Activated T-helper 17 cell treated with anti-CD3 and anti-CD28 coated beads, Interleukin-2, amount 50 U/mL, for 72 hours (primary cell): ENCODE measurements at regions not wholly inside any gene's neighbourhood (a gene's known extent, or its start where the extent isn't known, plus 50 kb on each side); places are given as distances from the start of the nearest gene placed in this dataset.
"Not testable (repeated sequence)": the region's sequence is repeated elsewhere in the genome, so short reads cannot be mapped to it uniquely, and the experiment has no call there.

Experiments used
- ATAC-seq: fragments of 150-1000 bp; cut with Tn5 transposase; replicated peaks from 2 replicates; pipeline ENCODE4 v1.10.0; 2021; ENCODE audit warnings: mild to moderate bottlenecking, moderate library complexity
- H3K27ac Mint-ChIP-seq: one replicate; pipeline ENCODE4 v1.8.0; 2022; ENCODE audit warnings: mixed read lengths
- H3K27me3 Mint-ChIP-seq: one replicate; pipeline ENCODE4 v1.8.0; 2022; ENCODE audit warnings: mixed read lengths
- H3K36me3 Mint-ChIP-seq: one replicate; pipeline ENCODE4 v1.8.0; 2022; ENCODE audit warnings: low read depth, mild to moderate bottlenecking, mixed read lengths
- H3K4me1 Mint-ChIP-seq: one replicate; pipeline ENCODE4 v1.8.0; 2022; ENCODE audit warnings: mixed read lengths
- H3K4me3 Mint-ChIP-seq: one replicate; pipeline ENCODE4 v1.8.0; 2022; ENCODE audit warnings: mild to moderate bottlenecking, mixed read lengths
- H3K9me3 Mint-ChIP-seq: one replicate; pipeline ENCODE4 v1.8.0; 2022; ENCODE audit warnings: mixed read lengths

DNA sequence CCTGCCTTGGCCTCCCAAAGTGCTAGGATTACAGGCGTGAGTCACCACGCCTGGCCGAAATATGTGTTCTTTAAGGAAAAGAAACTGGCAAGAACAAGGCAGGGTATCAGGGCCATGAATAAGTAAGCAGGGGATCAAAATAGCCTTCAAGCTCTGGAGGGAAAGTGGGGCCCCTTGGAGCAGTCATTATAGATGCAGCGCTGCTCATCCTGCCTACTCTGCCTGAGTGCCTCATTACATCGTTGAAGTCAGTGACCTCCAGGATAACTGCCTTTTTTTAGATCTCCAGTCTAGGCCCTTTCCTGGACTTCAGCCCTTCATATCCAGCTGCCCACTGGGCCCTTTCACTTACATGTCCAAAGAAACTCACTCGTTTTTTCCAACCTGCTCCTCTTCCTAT is 69.8 kb upstream of the PPM1B start:
- Mint-ChIP-seq H3K27me3 (peaks cover 3% of the 10 kb centered on the region), H3K9me3 (no peaks in the 10 kb centered on the region), H3K27ac (no peak overlapping the region), H3K4me1 (peaks cover 5% of the 10 kb centered on the region), H3K36me3 (no peaks in the 10 kb centered on the region), H3K4me3 (no peak overlapping the region)
- ATAC-seq = no peak

- H3K9me3 Mint-ChIP-seq = no peaks in the 10 kb centered on the region
- no peak overlapping the region for H3K4me3 Mint-ChIP-seq
- no peaks in the 10 kb centered on the region for H3K36me3 Mint-ChIP-seq
- no peak overlapping the region for H3K27ac Mint-ChIP-seq
- peak; percentile 58 for ATAC-seq
- peaks cover 5% of the 10 kb centered on the region for H3K4me1 Mint-ChIP-seq
- peaks cover 3% of the 10 kb centered on the region for H3K27me3 Mint-ChIP-seq
Observed at GRCh38 chr2:44100351-44100750, 68.3 kb upstream of the PPM1B start.

DNA sequence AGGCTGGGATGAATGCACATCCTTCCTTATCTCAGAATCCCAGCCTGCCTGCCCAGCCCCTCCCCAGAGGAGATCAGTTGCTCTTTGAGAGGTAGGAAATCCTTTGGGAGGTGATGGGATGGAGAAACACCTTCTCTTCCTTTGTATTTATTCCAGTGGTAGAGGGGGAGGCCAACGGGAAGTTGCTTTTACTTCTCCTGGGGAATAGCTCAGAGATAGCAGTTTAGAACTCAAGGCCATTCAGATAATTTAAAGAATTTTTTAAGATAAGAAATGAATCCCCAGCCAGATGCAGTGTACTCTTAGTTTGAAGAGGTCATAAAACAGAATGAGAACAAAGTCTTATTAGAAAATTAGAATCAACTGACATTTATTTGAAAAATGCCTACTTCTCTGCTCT is 67.4 kb upstream of the PPM1B start:
- Mint-ChIP-seq H3K9me3 (no peaks in the 10 kb centered on the region), H3K4me1 (peaks cover 5% of the 10 kb centered on the region), H3K27ac (no peak overlapping the region), H3K27me3 (peaks cover 3% of the 10 kb centered on the region), H3K36me3 (no peaks in the 10 kb centered on the region), H3K4me3 (no peak overlapping the region)
- ATAC-seq = no peak

DNA sequence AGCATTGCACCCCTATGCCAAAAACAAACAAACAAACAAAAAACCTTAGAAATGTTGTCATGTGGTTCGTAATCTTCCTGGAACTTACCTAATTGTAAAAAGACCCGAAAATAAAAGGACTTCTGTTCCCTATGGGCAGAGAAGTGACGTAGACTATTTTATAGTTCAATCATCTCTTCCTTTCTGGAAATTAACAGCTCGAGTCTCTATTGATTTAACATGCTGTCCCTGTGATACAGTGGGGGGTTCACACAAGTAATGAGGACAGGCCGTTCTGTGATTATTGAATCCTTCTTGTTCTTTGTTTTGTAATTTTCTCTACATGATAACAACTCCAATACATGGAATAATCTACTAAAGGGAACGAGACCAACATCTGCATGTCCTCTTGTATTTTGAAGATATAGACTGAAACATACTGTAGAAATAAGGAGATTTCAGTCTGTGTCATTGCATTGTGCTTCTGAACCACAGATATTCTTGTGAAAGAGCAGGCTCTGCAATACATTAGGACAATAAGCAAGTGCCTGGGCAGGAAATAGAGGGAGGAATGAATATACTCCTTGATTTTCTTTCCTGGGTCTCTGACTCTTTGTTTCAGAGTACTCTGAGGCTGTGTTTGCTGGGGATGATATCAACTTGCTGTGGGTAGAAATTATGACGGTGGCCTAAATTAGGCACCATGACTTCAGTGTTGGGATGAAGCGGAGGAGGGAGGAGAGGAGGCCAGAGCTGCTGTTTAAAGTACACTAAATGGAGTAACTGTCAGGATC is 65.7 kb upstream of the PPM1B start:
- Mint-ChIP-seq H3K36me3 (no peaks in the 10 kb centered on the region), H3K4me1 (peaks cover 5% of the 10 kb centered on the region), H3K9me3 (no peaks in the 10 kb centered on the region), H3K27ac (no peak overlapping the region), H3K4me3 (no peak overlapping the region), H3K27me3 (peaks cover 3% of the 10 kb centered on the region)
- ATAC-seq = peak; percentile 69

- Mint-ChIP-seq H3K4me1 (peaks cover 5% of the 10 kb centered on the region), H3K27ac (no peak overlapping the region)
Observed at GRCh38 chr2:44103639-44104038, 65.0 kb upstream of the PPM1B start.

DNA sequence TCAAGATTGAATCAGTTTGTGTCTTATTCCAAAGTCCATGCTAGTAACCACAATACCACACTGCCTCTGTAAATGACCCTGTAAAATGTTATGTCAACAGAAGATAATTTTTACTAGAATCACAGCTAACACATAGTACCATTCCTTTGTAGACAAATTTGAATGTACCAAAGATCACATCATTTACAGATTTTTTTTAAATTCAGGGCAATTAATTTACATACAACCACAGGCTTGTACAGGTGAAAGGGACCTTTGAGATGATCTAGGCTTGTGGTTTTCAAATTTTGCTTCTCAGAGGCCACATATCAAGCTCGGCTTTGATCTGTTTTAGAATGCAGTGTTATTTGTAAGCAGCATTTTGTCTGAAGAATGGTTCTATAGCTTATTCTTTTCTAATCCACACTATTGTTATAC is 63.8 kb upstream of the PPM1B start:
- Mint-ChIP-seq H3K4me3 (no peak overlapping the region), H3K9me3 (no peaks in the 10 kb centered on the region), H3K27me3 (peaks cover 3% of the 10 kb centered on the region), H3K36me3 (no peaks in the 10 kb centered on the region), H3K27ac (no peak overlapping the region), H3K4me1 (peaks cover 5% of the 10 kb centered on the region)
- no peak for ATAC-seq

More at GRCh38 chr2:44103639-44104038, 65.0 kb upstream of the PPM1B start:
- Mint-ChIP-seq H3K4me3 (no peak overlapping the region), H3K27me3 (peaks cover 3% of the 10 kb centered on the region), H3K36me3 (no peaks in the 10 kb centered on the region), H3K9me3 (no peaks in the 10 kb centered on the region)
- no peak for ATAC-seq

DNA sequence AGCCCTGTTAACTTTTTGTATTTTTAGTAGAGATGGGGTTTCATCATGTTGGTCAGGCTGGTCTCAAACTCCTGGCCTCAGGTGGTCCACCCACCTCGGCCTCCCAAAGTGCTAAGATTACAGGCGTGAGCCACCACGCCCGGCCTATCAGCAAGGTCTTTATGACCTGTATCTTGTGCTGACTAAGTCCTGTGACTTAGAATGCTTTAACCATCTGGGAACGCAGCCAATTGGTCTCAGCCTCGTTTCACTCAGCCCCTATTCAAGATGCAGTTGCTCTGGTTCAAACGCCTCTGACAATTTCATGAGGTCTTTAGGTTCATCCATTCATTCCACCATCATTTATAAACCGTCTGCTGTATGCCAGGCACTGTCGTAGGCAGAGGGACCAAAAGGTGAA is 62.2 kb upstream of the PPM1B start:
- not testable (repeated sequence) for H3K27me3 Mint-ChIP-seq, H3K4me3 Mint-ChIP-seq, H3K9me3 Mint-ChIP-seq, H3K27ac Mint-ChIP-seq, ATAC-seq, H3K36me3 Mint-ChIP-seq, H3K4me1 Mint-ChIP-seq

DNA sequence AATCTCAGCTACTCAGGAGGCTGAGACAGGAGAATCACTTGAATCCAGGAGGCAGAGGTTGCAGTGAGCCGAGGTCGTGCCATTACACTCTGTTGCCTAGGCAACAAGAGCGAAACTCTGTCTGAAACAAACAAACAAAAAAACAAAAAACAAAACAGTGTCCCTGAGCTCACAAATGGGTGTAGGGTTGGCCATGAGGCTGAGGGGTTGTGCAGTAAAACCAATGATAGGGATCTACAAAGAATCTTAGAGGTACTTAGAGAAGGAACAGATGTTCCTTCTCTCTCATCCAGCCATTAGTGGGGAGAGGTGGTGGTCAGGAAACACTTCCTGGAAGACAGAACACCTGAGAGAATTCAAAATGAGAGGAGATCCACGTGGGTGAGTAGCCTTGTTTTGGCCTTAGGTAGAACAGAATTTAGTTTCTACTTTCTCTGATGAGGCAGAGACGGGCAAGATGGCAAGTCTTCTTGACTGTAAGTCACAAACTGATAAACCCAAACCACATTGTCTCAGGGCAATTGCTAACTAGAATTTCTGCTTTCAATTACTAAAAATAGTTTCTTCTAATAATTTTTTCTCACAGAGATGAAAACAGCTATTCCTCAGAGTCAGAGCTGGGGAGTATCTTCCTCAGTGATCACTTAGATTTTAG is 61.5 kb upstream of the PPM1B start:
- Mint-ChIP-seq H3K4me3 (no peak overlapping the region), H3K27me3 (peaks cover 3% of the 10 kb centered on the region), H3K9me3 (no peaks in the 10 kb centered on the region), H3K36me3 (no peaks in the 10 kb centered on the region), H3K27ac (no peak overlapping the region), H3K4me1 (peaks cover 5% of the 10 kb centered on the region)
- no peak for ATAC-seq

DNA sequence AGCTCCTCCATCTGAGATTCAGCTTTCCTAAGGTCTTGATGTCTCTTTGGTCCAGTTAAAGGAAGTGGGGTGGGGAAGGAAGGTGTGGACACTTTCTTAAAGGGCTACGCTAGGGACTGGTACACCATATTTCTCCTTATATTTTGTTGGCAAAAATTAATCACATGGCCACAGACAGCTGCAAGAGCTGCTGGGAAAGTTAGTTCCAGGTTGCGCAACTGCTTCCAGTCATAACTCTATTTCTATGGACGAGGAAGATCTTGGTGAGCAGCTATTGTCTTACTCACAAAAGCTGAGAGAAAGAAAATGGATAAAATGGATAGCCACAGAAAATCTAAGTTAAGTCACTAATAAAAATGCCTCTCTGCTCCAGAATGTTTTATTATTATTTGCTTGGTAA is 60.7 kb upstream of the PPM1B start:
- Mint-ChIP-seq H3K27ac (no peak overlapping the region), H3K36me3 (no peaks in the 10 kb centered on the region), H3K4me3 (no peak overlapping the region), H3K4me1 (peaks cover 5% of the 10 kb centered on the region), H3K27me3 (peaks cover 3% of the 10 kb centered on the region), H3K9me3 (no peaks in the 10 kb centered on the region)
- ATAC-seq = no peak

- Mint-ChIP-seq H3K4me3 (no peak overlapping the region), H3K36me3 (no peaks in the 10 kb centered on the region), H3K27ac (no peak overlapping the region), H3K27me3 (peaks cover 5% of the 10 kb centered on the region), H3K9me3 (no peaks in the 10 kb centered on the region), H3K4me1 (no peaks in the 10 kb centered on the region)
- ATAC-seq = no peak
Observed at GRCh38 chr2:44109166-44109565, 59.5 kb upstream of the PPM1B start.

GRCh38 chr2:44110444-44110843 is 58.2 kb upstream of the PPM1B start:
- H3K9me3 Mint-ChIP-seq = no peaks in the 10 kb centered on the region
- no peaks in the 10 kb centered on the region for H3K36me3 Mint-ChIP-seq
- no peak for ATAC-seq
- H3K27ac Mint-ChIP-seq = no peak overlapping the region
- no peak overlapping the region for H3K4me3 Mint-ChIP-seq
- no peaks in the 10 kb centered on the region for H3K4me1 Mint-ChIP-seq
- peaks cover 7% of the 10 kb centered on the region for H3K27me3 Mint-ChIP-seq

DNA sequence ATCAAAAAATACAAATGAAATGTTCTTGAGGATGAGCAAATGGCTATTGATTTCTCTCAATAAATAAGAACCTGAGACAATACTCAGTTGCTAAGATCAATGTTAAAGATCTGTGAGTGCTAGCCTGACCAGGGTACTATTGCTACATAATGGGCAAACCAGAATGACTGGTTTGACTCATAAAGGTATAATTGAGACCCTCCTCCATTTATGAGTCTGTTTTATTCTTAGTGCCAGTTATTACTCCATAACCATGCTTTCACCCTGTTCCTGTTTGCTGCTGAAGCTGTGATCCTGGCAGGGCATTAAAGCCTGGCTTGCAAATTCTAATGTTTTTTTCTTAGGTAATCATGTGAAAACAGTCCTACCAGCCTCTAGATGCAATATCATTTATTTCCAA is 56.6 kb upstream of the PPM1B start:
- no peaks in the 10 kb centered on the region for H3K4me1 Mint-ChIP-seq
- H3K27ac Mint-ChIP-seq = no peak overlapping the region
- H3K27me3 Mint-ChIP-seq = peaks cover 7% of the 10 kb centered on the region
- H3K36me3 Mint-ChIP-seq = no peaks in the 10 kb centered on the region
- no peak for ATAC-seq
- no peak overlapping the region for H3K4me3 Mint-ChIP-seq
- H3K9me3 Mint-ChIP-seq = no peaks in the 10 kb centered on the region

DNA sequence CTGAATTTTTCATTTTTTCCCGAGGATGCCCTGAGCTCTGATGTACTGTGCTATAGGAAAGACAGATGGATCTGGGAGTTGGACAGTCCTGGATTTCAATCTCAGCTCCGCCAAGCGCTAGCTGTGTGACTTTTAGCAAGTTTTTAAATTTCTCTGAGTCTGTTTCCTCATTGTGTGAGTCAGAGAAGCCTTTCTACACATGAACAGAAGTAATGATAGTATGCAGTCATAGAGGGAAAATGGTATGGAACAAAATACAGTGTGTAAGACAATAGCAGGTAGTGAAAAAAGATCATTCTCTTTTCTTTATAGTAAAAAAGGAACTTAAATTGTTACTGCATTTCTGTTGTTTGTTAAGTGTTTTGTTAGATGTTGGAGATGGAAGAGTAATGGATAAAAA is 52.4 kb upstream of the PPM1B start:
- H3K4me1 Mint-ChIP-seq = peaks cover 5% of the 10 kb centered on the region
- no peak overlapping the region for H3K4me3 Mint-ChIP-seq
- H3K27ac Mint-ChIP-seq = no peak overlapping the region
- H3K9me3 Mint-ChIP-seq = no peaks in the 10 kb centered on the region
- no peaks in the 10 kb centered on the region for H3K36me3 Mint-ChIP-seq
- ATAC-seq = no peak
- peaks cover 4% of the 10 kb centered on the region for H3K27me3 Mint-ChIP-seq

DNA sequence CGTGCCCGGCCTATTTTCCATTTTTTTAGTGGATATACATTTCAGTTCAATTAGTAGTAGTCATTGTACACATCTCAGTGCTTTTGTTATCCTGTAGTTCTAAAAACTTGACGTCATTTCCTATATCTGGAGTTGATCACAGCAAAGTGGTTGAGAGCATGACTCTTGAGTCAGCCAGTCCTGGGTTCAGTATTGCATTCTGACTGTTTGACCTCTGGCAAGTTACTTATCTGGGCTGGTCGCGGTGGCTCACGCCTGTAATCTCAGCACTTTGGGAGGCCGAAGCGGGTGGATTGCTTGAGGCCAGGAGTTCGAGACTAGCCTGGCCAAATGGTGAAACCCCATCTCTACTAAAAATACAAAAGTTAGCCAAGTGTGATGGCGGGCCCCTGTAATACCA is 50.4 kb upstream of the PPM1B start:
- H3K4me1 Mint-ChIP-seq = peaks cover 5% of the 10 kb centered on the region
- H3K27ac Mint-ChIP-seq = peak overlapping the region; percentile 26
- no peaks in the 10 kb centered on the region for H3K36me3 Mint-ChIP-seq
- peaks cover 4% of the 10 kb centered on the region for H3K27me3 Mint-ChIP-seq
- no peak overlapping the region for H3K4me3 Mint-ChIP-seq
- no peaks in the 10 kb centered on the region for H3K9me3 Mint-ChIP-seq
- peak; percentile 74 for ATAC-seq
